Colonic mucosa (tissue), 4 donors: ENCODE measurements at regions not wholly inside any gene's neighbourhood (a gene's known extent, or its start where the extent isn't known, plus 50 kb on each side); places are given as distances from the start of the nearest gene placed in this dataset.

Experiments used
- DNase-seq: peaks from one replicate; pipeline ENCODE4 v3.0.0-alpha.2; 2020
- H3K27ac ChIP-seq: fragments of 200-600 bp; one replicate; pipeline ENCODE4 v1.8.0; 2021
- H3K27me3 ChIP-seq: fragments of 200-600 bp; one replicate; pipeline ENCODE4 v1.8.0; 2021
- H3K36me3 ChIP-seq: fragments of 200-600 bp; one replicate; pipeline ENCODE4 v1.8.0; 2021
- H3K4me1 ChIP-seq: fragments of 200-600 bp; one replicate; pipeline ENCODE4 v1.8.0; 2021; ENCODE audit warnings: mild to moderate bottlenecking
- H3K4me3 ChIP-seq: fragments of 200-600 bp; one replicate; pipeline ENCODE4 v1.8.0; 2021
- H3K9ac ChIP-seq, 2 donors: one replicate each; pipeline ENCODE4 v1.7.0; 2013; ENCODE audit warnings: control low read depth in 2 of 2, low read depth in 2 of 2, low read length in 2 of 2
- H3K9me3 ChIP-seq: fragments of 200-600 bp; one replicate; pipeline ENCODE4 v1.8.0; 2021
- intact Hi-C: fragments of 100-400 bp; cut with DNase I; formaldehyde crosslinking; loops from one replicate; pipeline ENCODE4 v1.14.1; 2022
- TF ChIP-seq, protein P1 (sequence below): fragments of 200-600 bp; IDR thresholded peaks from one replicate; pipeline ENCODE4 v1.8.0; 2022; ENCODE audit warnings: antibody characterized with exemption, mild to moderate bottlenecking
- donor health status: healthy.
- donor health status: DM: no; HTN: no; CAD: no.
- donor health status: DM: no; HTN: no; CAD: no.

DNA sequence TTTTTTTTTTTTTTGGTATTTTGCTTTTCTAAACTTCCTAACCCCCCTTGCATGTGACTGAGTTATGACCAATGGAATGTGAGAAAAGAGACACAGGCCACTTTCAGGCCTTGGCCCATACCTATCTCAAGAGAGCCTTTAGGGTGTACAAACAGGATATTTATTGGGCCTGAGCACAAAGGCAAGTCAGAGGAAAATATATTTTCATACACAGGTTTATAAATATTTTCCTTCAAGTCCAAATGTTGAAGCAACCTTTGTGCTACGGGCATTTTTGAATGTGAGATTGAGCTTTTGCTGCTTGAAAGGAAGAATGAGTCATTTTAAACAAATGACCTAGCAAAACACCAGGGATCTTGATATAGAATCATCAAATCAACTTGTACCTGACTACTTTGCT, 228.6 kb upstream of the E2F7 start:
- Histone ChIP-seq H3K27me3 (no peaks in the 10 kb centered on the region), H3K4me3 (no peak overlapping the region), H3K36me3 (no peaks in the 10 kb centered on the region), H3K9me3 (no peaks in the 10 kb centered on the region), H3K9ac (no peak overlapping the region), H3K27ac (no peak overlapping the region), H3K4me1 (no peaks in the 10 kb centered on the region)
- intact Hi-C loops: no loop called here
- TF ChIP-seq, protein P1, sequence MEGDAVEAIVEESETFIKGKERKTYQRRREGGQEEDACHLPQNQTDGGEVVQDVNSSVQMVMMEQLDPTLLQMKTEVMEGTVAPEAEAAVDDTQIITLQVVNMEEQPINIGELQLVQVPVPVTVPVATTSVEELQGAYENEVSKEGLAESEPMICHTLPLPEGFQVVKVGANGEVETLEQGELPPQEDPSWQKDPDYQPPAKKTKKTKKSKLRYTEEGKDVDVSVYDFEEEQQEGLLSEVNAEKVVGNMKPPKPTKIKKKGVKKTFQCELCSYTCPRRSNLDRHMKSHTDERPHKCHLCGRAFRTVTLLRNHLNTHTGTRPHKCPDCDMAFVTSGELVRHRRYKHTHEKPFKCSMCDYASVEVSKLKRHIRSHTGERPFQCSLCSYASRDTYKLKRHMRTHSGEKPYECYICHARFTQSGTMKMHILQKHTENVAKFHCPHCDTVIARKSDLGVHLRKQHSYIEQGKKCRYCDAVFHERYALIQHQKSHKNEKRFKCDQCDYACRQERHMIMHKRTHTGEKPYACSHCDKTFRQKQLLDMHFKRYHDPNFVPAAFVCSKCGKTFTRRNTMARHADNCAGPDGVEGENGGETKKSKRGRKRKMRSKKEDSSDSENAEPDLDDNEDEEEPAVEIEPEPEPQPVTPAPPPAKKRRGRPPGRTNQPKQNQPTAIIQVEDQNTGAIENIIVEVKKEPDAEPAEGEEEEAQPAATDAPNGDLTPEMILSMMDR: no peak
- no peak for DNase-seq

DNA sequence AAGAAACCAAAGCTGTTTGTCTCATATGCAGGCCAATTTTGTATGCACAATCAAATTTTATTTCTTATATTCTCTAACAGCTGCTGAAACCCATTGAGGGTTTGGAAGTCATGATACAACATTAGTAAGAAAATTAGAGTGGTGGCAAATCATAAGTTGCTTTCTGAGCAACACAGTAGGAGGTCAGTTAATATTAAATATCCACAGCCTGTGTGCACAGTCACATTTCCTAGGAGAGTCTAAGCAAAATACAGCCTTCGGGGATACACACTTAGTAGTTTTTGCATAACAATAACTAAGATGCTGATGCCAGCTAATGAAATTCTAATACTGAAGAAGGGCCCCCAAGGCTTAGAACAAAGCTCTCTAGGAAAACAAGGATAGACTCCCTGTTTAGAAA, 209.6 kb upstream of the E2F7 start:
- DNase-seq: no peak
- H3K27me3 ChIP-seq: no peaks in the 10 kb centered on the region
- intact Hi-C loops: no loop called here
- TF ChIP-seq, protein P1: no peak
- H3K4me1 ChIP-seq: no peaks in the 10 kb centered on the region
- no peak overlapping the region for H3K27ac ChIP-seq
- no peaks in the 10 kb centered on the region for H3K36me3 ChIP-seq
- H3K9ac ChIP-seq: no peak overlapping the region
- no peaks in the 10 kb centered on the region for H3K9me3 ChIP-seq
- no peak overlapping the region for H3K4me3 ChIP-seq

- no peaks in the 10 kb centered on the region for H3K4me1 ChIP-seq
- DNase-seq: no peak
- H3K27me3 ChIP-seq: no peaks in the 10 kb centered on the region
- no peak overlapping the region for H3K27ac ChIP-seq
- TF ChIP-seq, protein P1: no peak
- no peaks in the 10 kb centered on the region for H3K36me3 ChIP-seq
- no peak overlapping the region for H3K9ac ChIP-seq
- H3K4me3 ChIP-seq: no peak overlapping the region
- H3K9me3 ChIP-seq: no peaks in the 10 kb centered on the region
- intact Hi-C loops: no loop called here
Measured at GRCh38 chr12:77273898-77274297, 208.5 kb upstream of the E2F7 start.

- Histone ChIP-seq H3K27me3 (no peaks in the 10 kb centered on the region), H3K9me3 (no peaks in the 10 kb centered on the region), H3K9ac (no peak overlapping the region), H3K4me3 (no peak overlapping the region), H3K27ac (no peak overlapping the region), H3K4me1 (no peaks in the 10 kb centered on the region), H3K36me3 (no peaks in the 10 kb centered on the region)
- intact Hi-C loops: no loop called here
- DNase-seq: no peak
- TF ChIP-seq, protein P1: no peak
Measured at GRCh38 chr12:77256956-77257355, 191.6 kb upstream of the E2F7 start.

DNA sequence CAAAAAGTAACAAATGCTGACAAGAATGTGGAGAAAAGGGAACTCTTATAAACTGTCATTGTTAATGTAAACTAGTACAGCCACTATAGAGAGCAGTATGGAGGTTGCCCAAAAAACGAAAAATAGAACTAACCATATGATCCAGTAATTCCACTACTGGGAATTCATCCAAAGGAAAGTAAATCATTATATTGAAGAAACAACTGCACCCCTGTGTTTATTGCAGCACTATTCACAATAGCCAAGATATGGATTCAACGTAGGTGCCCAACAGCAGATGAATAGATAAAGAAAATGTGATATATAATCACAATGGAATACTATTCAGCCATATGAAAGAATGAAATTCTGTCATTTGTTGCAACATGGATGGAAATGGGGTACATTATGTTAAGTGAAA, 188.0 kb upstream of the E2F7 start:
- no peak for DNase-seq
- TF ChIP-seq, protein P1: no peak
- H3K4me3 ChIP-seq: no peak overlapping the region

GRCh38 chr12:77251799-77252198, 186.4 kb upstream of the E2F7 start:
- no peak overlapping the region for H3K27ac ChIP-seq
- H3K4me1 ChIP-seq: no peaks in the 10 kb centered on the region
- no peaks in the 10 kb centered on the region for H3K36me3 ChIP-seq
- TF ChIP-seq, protein P1: no peak
- intact Hi-C loops: no loop called here
- no peak for DNase-seq
- H3K9ac ChIP-seq: no peak overlapping the region
- no peaks in the 10 kb centered on the region for H3K27me3 ChIP-seq
- H3K4me3 ChIP-seq: no peak overlapping the region
- no peaks in the 10 kb centered on the region for H3K9me3 ChIP-seq

More for the DNA sequence above, 188.0 kb upstream of the E2F7 start:
- Histone ChIP-seq H3K36me3 (no peaks in the 10 kb centered on the region), H3K27ac (no peak overlapping the region), H3K9me3 (no peaks in the 10 kb centered on the region), H3K27me3 (no peaks in the 10 kb centered on the region), H3K9ac (no peak overlapping the region), H3K4me1 (no peaks in the 10 kb centered on the region)
- intact Hi-C loops: no loop called here
